HG03196 (cell line): ENCODE measurements at regions not wholly inside any gene's neighbourhood (a gene's known extent, or its start where the extent isn't known, plus 50 kb on each side); places are given as distances from the start of the nearest gene placed in this dataset.

Source experiments
- ATAC-seq: cut with Tn5 transposase; IDR thresholded peaks from one replicate; pipeline ENCODE4 v1.9.1; 2021; ENCODE audit not compliant: unreplicated experiment

GRCh38 chr2:126518196-126518595 is 137.8 kb upstream of the GYPC start:
- ATAC-seq = no peak

GRCh38 chr2:126527836-126528490 is 128.0 kb upstream of the GYPC start:
- peak; percentile 55 for ATAC-seq

GRCh38 chr2:126531029-126531428 is 124.9 kb upstream of the GYPC start:
- ATAC-seq = no peak

GRCh38 chr2:126534478-126534877 is 121.5 kb upstream of the GYPC start:
- ATAC-seq = no peak

- ATAC-seq = no peak
These were observed 120.5 kb upstream of the GYPC start for GRCh38 chr2:126535408-126535807.

GRCh38 chr2:126536605-126537200 is 119.3 kb upstream of the GYPC start:
- no peak for ATAC-seq

- ATAC-seq = no peak
These were observed 116.9 kb upstream of the GYPC start for GRCh38 chr2:126539101-126539500.

- ATAC-seq = no peak
These were observed 113.7 kb upstream of the GYPC start for GRCh38 chr2:126542247-126542646.

- ATAC-seq = no peak
These were observed 112.9 kb upstream of the GYPC start for GRCh38 chr2:126543081-126543480.

GRCh38 chr2:126558029-126558428 is 97.9 kb upstream of the GYPC start:
- ATAC-seq = no peak

- no peak for ATAC-seq
These were observed 87.2 kb upstream of the GYPC start for GRCh38 chr2:126568734-126569133.

- no peak for ATAC-seq
These were observed 84.6 kb upstream of the GYPC start for GRCh38 chr2:126571403-126571802.

- no peak for ATAC-seq
These were observed 80.3 kb upstream of the GYPC start for GRCh38 chr2:126575631-126576030.

- no peak for ATAC-seq
These were observed 76.1 kb upstream of the GYPC start for GRCh38 chr2:126579868-126580267.

- ATAC-seq = no peak
These were observed 69.6 kb upstream of the GYPC start for GRCh38 chr2:126586317-126586716.

- ATAC-seq = no peak
These were observed 56.9 kb upstream of the GYPC start for GRCh38 chr2:126599062-126599461.

GRCh38 chr2:126600742-126601141 is 55.2 kb upstream of the GYPC start:
- no peak for ATAC-seq

- no peak for ATAC-seq
These were observed 53.6 kb upstream of the GYPC start for GRCh38 chr2:126602334-126602733.
